ENCODE measurements at regions not wholly inside any gene's neighbourhood (a gene's known extent, or its start where the extent isn't known, plus 50 kb on each side); places are given as distances from the start of the nearest gene placed in this dataset.

- ChIA-PET POLR2A (interaction anchor here (1.3 kb wide), 1 partner anchor 80 kb away, joined by 3 read pairs; no protein-coding TSS in a partner anchor), CTCF (interaction anchor here (1.0 kb wide), 2 partner anchors 14 to 645 kb away, joined by 3 to 4 read pairs; no protein-coding TSS in a partner anchor)
- no TSS peak for BruUV-seq (replicated peaks)
- Mint-ChIP-seq H3K9me3 (ENCODE audit: unreplicated experiment) (no peaks in the 10 kb centered on the region), H3K36me3 (ENCODE audit: insufficient read depth, unreplicated experiment) (no peaks in the 10 kb centered on the region), H3K4me3 (ENCODE audit: unreplicated experiment) (no peak overlapping the region), H3K27ac (ENCODE audit: low read depth, unreplicated experiment) (no peak overlapping the region), H3K4me1 (ENCODE audit: insufficient read depth, unreplicated experiment) (no peaks in the 10 kb centered on the region), H3K27me3 (ENCODE audit: insufficient read depth, unreplicated experiment) (peaks cover 71% of the 10 kb centered on the region)
- intact Hi-C loops (cut with micrococcal nuclease) = no loop called here
- no peak for DNase-seq (ENCODE audit: unreplicated experiment)
- TF ChIP-seq CTCF (IDR thresholded peaks at IDR 0.05; ENCODE audit: unreplicated experiment) = no peak
Observed at GRCh38 chr7:156459582-156459981, 181.0 kb upstream of the RNF32 start.

- BruUV-seq (replicated peaks) = no TSS peak
- H3K4me1 Mint-ChIP-seq (ENCODE audit: insufficient read depth, unreplicated experiment) = peaks cover under 1% of the 10 kb centered on the region
- H3K36me3 Mint-ChIP-seq (ENCODE audit: insufficient read depth, unreplicated experiment) = no peaks in the 10 kb centered on the region
- intact Hi-C loops (cut with micrococcal nuclease) = no loop called here
- no peak overlapping the region for H3K4me3 Mint-ChIP-seq (ENCODE audit: unreplicated experiment)
- POLR2A ChIA-PET = interaction anchor here (1.3 kb wide), 1 partner anchor 80 kb away, joined by 3 read pairs; no protein-coding TSS in a partner anchor
- CTCF ChIA-PET = interaction anchor here (1.0 kb wide), 1 partner anchor 14 kb away, joined by 3 read pairs; no protein-coding TSS in a partner anchor
- no peak for TF ChIP-seq CTCF (IDR thresholded peaks at IDR 0.05; ENCODE audit: unreplicated experiment)
- no peak overlapping the region for H3K27ac Mint-ChIP-seq (ENCODE audit: low read depth, unreplicated experiment)
- DNase-seq (ENCODE audit: unreplicated experiment) = no peak
- peaks cover 66% of the 10 kb centered on the region for H3K27me3 Mint-ChIP-seq (ENCODE audit: insufficient read depth, unreplicated experiment)
- H3K9me3 Mint-ChIP-seq (ENCODE audit: unreplicated experiment) = no peaks in the 10 kb centered on the region
Observed at GRCh38 chr7:156459067-156459466, 181.5 kb upstream of the RNF32 start.

- peaks cover 5% of the 10 kb centered on the region for H3K4me1 Mint-ChIP-seq (ENCODE audit: insufficient read depth, unreplicated experiment)
- peaks cover 55% of the 10 kb centered on the region for H3K27me3 Mint-ChIP-seq (ENCODE audit: insufficient read depth, unreplicated experiment)
- no peak for DNase-seq (ENCODE audit: unreplicated experiment)
- no peaks in the 10 kb centered on the region for H3K36me3 Mint-ChIP-seq (ENCODE audit: insufficient read depth, unreplicated experiment)
- ChIA-PET POLR2A (no interaction called here), CTCF (interaction anchor here (1.2 kb wide), 1 partner anchor 8 kb away, joined by 3 read pairs; no protein-coding TSS in a partner anchor)
- H3K27ac Mint-ChIP-seq (ENCODE audit: low read depth, unreplicated experiment) = no peak overlapping the region
- intact Hi-C loops (cut with micrococcal nuclease) = no loop called here
- H3K9me3 Mint-ChIP-seq (ENCODE audit: unreplicated experiment) = no peaks in the 10 kb centered on the region
- TF ChIP-seq CTCF (IDR thresholded peaks at IDR 0.05; ENCODE audit: unreplicated experiment) = no peak
- no peak overlapping the region for H3K4me3 Mint-ChIP-seq (ENCODE audit: unreplicated experiment)
- BruUV-seq (replicated peaks) = no TSS peak
Observed at GRCh38 chr7:156458011-156458410, 182.6 kb upstream of the RNF32 start.

GRCh38 chr7:156456503-156457115, 184.0 kb upstream of the RNF32 start:
- POLR2A ChIA-PET = interaction anchor here (0.6 kb wide), 1 partner anchor 87 kb away, joined by 3 read pairs; no protein-coding TSS in a partner anchor

More at GRCh38 chr7:156456503-156457115, 184.0 kb upstream of the RNF32 start:
- BruUV-seq (replicated peaks) = no TSS peak
- CTCF ChIA-PET = interaction anchor here (0.6 kb wide), 1 partner anchor 1321 kb away, joined by 3 read pairs; no protein-coding TSS in a partner anchor
- H3K27me3 Mint-ChIP-seq (ENCODE audit: insufficient read depth, unreplicated experiment) = peaks cover 51% of the 10 kb centered on the region
- H3K27ac Mint-ChIP-seq (ENCODE audit: low read depth, unreplicated experiment) = no peak overlapping the region
- no peaks in the 10 kb centered on the region for H3K36me3 Mint-ChIP-seq (ENCODE audit: insufficient read depth, unreplicated experiment)
- intact Hi-C loops (cut with micrococcal nuclease) = no loop called here
- DNase-seq (ENCODE audit: unreplicated experiment) = no peak
- peaks cover 5% of the 10 kb centered on the region for H3K4me1 Mint-ChIP-seq (ENCODE audit: insufficient read depth, unreplicated experiment)
- TF ChIP-seq CTCF (IDR thresholded peaks at IDR 0.05; ENCODE audit: unreplicated experiment) = no peak
- no peaks in the 10 kb centered on the region for H3K9me3 Mint-ChIP-seq (ENCODE audit: unreplicated experiment)
- H3K4me3 Mint-ChIP-seq (ENCODE audit: unreplicated experiment) = no peak overlapping the region

Measured in MCF 10A (cell line).